Stimulated activated CD4-positive, alpha-beta T cell treated with anti-CD3 and anti-CD28 coated beads, Interleukin-1b, Interleukin-23, amount 100 ng/mL, for 48 hours (primary cell): ENCODE measurements at regions not wholly inside any gene's neighbourhood (a gene's known extent, or its start where the extent isn't known, plus 50 kb on each side); places are given as distances from the start of the nearest gene placed in this dataset.
"Not testable (repeated sequence)": the region's sequence is repeated elsewhere in the genome, so short reads cannot be mapped to it uniquely, and the experiment has no call there.

Experiments
- DNase-seq: peaks from one replicate; pipeline ENCODE4 v3.0.0-alpha.2; 2020

- DNase-seq: not testable (repeated sequence)
Observed at GRCh38 chr1:8227674-8228073, 90.2 kb upstream of the SLC45A1 start.

- DNase-seq: no peak
Observed at GRCh38 chr1:8226747-8227146, 91.2 kb upstream of the SLC45A1 start.

GRCh38 chr1:8226024-8226423 lies 91.9 kb upstream of the SLC45A1 start:
- not testable (repeated sequence) for DNase-seq

- DNase-seq: no peak
Observed at GRCh38 chr1:8223526-8223925, 94.4 kb upstream of the SLC45A1 start.

GRCh38 chr1:8222789-8223188 lies 95.1 kb upstream of the SLC45A1 start:
- DNase-seq: no peak

- no peak for DNase-seq
Observed at GRCh38 chr1:8219530-8219929, 98.4 kb upstream of the SLC45A1 start.

- no peak for DNase-seq
Observed at GRCh38 chr1:8218351-8219092, 99.4 kb upstream of the SLC45A1 start.

- no peak for DNase-seq
Observed at GRCh38 chr1:8217809-8218208, 100.1 kb upstream of the SLC45A1 start.

- DNase-seq: no peak
Observed at GRCh38 chr1:8217011-8217711, 100.8 kb upstream of the SLC45A1 start.

- no peak for DNase-seq
Observed at GRCh38 chr1:8216005-8216404, 101.9 kb upstream of the SLC45A1 start.

- DNase-seq: no peak
Observed at GRCh38 chr1:8214501-8215173, 103.3 kb upstream of the SLC45A1 start.

GRCh38 chr1:8213676-8214075 lies 104.2 kb upstream of the SLC45A1 start:
- DNase-seq: no peak

- DNase-seq: no peak
Observed at GRCh38 chr1:8213136-8213535, 104.8 kb upstream of the SLC45A1 start.

- DNase-seq: no peak
Observed at GRCh38 chr1:8212580-8213031, 105.3 kb upstream of the SLC45A1 start.

GRCh38 chr1:8211883-8212579 lies 105.9 kb upstream of the SLC45A1 start:
- peak; percentile 6 for DNase-seq

GRCh38 chr1:8211251-8211882 lies 106.5 kb upstream of the SLC45A1 start:
- no peak for DNase-seq

GRCh38 chr1:8207202-8207601 lies 110.7 kb upstream of the SLC45A1 start:
- no peak for DNase-seq

GRCh38 chr1:8206391-8206790 lies 111.5 kb upstream of the SLC45A1 start:
- no peak for DNase-seq

- no peak for DNase-seq
Observed at GRCh38 chr1:8205771-8206170, 112.1 kb upstream of the SLC45A1 start.

GRCh38 chr1:8204826-8205225 lies 113.1 kb upstream of the SLC45A1 start:
- DNase-seq: no peak

- no peak for DNase-seq
Observed at GRCh38 chr1:8203551-8203950, 114.4 kb upstream of the SLC45A1 start.

- no peak for DNase-seq
Observed at GRCh38 chr1:8203056-8203455, 114.9 kb upstream of the SLC45A1 start.
